K562 (cell line): ENCODE measurements at regions not wholly inside any gene's neighbourhood (a gene's known extent, or its start where the extent isn't known, plus 50 kb on each side); places are given as distances from the start of the nearest gene placed in this dataset.

ENCODE experiments used
- ATAC-seq: fragments of 200-7000 bp; cut with Tn5 transposase; 3 replicates; pipeline ENCODE4 v1.9.1; 2020; ENCODE audit warnings: moderate library complexity
- BruUV-seq: library from RNA; stranded (reverse); fragments of 400-500 nt; replicated peaks from 2 replicates; lab custom pipeline; 2021; lab: Mats Ljungman, UMichigan
- CTCF ChIA-PET: fragments of 300-600 bp; formaldehyde crosslinking; extraction: SDS; loops from one replicate; lab custom pipeline; 2021; ENCODE audit warnings: low intra/inter-chr PET ratio; lab: Yijun Ruan, JAX
- POLR2A ChIA-PET: fragments of 300-600, 350-650 bp; sonication (Branson Sonifier 250); formaldehyde crosslinking; extraction: SDS; loops from one replicate; lab custom pipeline; 2021; ENCODE audit warnings: antibody characterized with exemption, inconsistent platforms; lab: Yijun Ruan, JAX
- DNase-seq, 4 experiments: peaks; one replicate each; pipeline versions ENCODE4 v3.0.0 to v3.0.0-alpha.2; 2011 to 2018; ENCODE audit warnings: low spot score in 3 of 4, mixed read lengths in 3 of 4; ENCODE audit errors: extremely low read depth in 1 of 4
- FAIRE-seq: peaks from 2 replicates; lab custom pipeline; 2011; peaks lifted over from hg19 to GRCh38; lab: Jason Lieb, UNC
- H2AFZ ChIP-seq: 2 replicates; pipeline ENCODE4 v1.6.0; 2011; ENCODE audit warnings: low read depth, low read length, control low read depth, inconsistent platforms
- H3K27ac ChIP-seq: fragments of 200-600 bp; 3 replicates; pipeline ENCODE4 v1.8.0; 2011; ENCODE audit warnings: low read depth, mild to moderate bottlenecking, control low read depth, inconsistent platforms, low read length, moderate library complexity, mixed read lengths; ENCODE audit errors: extremely low read depth
- H3K27me3 ChIP-seq, 2 experiments: fragments of 300-600 bp in 1 of 2; 2 replicates in 1 of 2; 3 replicates in 1 of 2; pipeline versions ENCODE4 v1.6.0 to v1.8.0; 2011; ENCODE audit warnings: inconsistent platforms in 2 of 2, low read length in 2 of 2, mild to moderate bottlenecking in 1 of 2, mixed read lengths in 1 of 2, moderate library complexity in 1 of 2; ENCODE audit not compliant: control insufficient read depth in 2 of 2, insufficient read depth in 2 of 2
- H3K36me3 ChIP-seq: fragments of 300-600 bp; 3 replicates; pipeline ENCODE4 v1.8.0; 2011; ENCODE audit warnings: mild to moderate bottlenecking, low read length, inconsistent platforms; ENCODE audit not compliant: control insufficient read depth, insufficient read depth
- H3K4me1 ChIP-seq, 2 experiments: fragments of 200-600 bp in 1 of 2; replicated peaks in 1 of 2; 2 replicates in 1 of 2; 3 replicates in 1 of 2; pipeline versions ENCODE4 v1.5.1 to v1.8.0; 2011; ENCODE audit warnings: inconsistent platforms in 2 of 2, low read length in 2 of 2, mild to moderate bottlenecking in 1 of 2, mixed read lengths in 1 of 2, moderate library complexity in 1 of 2; ENCODE audit not compliant: control insufficient read depth in 2 of 2, insufficient read depth in 2 of 2
- H3K4me2 ChIP-seq: 2 replicates; pipeline ENCODE4 v1.6.1; 2011; ENCODE audit warnings: low read length, control low read depth, inconsistent platforms, mixed read lengths; ENCODE audit not compliant: insufficient read depth
- H3K4me3 ChIP-seq: fragments of 200-600 bp; sonication (generic), shearing (Covaris generic); 2 replicates; pipeline ENCODE4 v1.5.1; 2016; ENCODE audit warnings: control low read depth, inconsistent platforms
- H3K79me2 ChIP-seq: fragments of 200-600 bp; 3 replicates; pipeline ENCODE4 v1.8.0; 2011; ENCODE audit warnings: low read length, inconsistent platforms; ENCODE audit not compliant: control insufficient read depth, insufficient read depth
- H3K9ac ChIP-seq, 2 experiments: 2 replicates each; pipeline versions ENCODE4 v1.6.0 to v1.6.1; 2011; ENCODE audit warnings: low read depth in 2 of 2, low read length in 2 of 2, control low read depth in 1 of 2, inconsistent platforms in 1 of 2, mild to moderate bottlenecking in 1 of 2, mixed read lengths in 1 of 2; ENCODE audit not compliant: insufficient read depth in 1 of 2
- H3K9me1 ChIP-seq: one replicate; pipeline ENCODE4 v1.6.0; 2011; ENCODE audit warnings: inconsistent platforms, mild to moderate bottlenecking, low read length, moderate library complexity; ENCODE audit not compliant: control insufficient read depth, insufficient read depth
- H3K9me3 ChIP-seq: replicated peaks from 2 replicates; pipeline ENCODE4 v1.5.1; 2011; ENCODE audit warnings: low read depth, low read length, inconsistent platforms; ENCODE audit not compliant: control insufficient read depth, insufficient read depth
- H4K20me1 ChIP-seq: replicated peaks from 2 replicates; pipeline ENCODE4 v1.6.1; 2011; ENCODE audit warnings: low read length, inconsistent platforms, mixed read lengths; ENCODE audit not compliant: control insufficient read depth, insufficient read depth
- CREB1 ChIP-seq, 2 experiments: sonication (generic) in 1 of 2; formaldehyde crosslinking in 1 of 2; IDR thresholded peaks; 2 replicates each; pipeline versions ENCODE4 v1.6.1 to v1.8.0; 2012 to 2022; ENCODE audit warnings: inconsistent platforms in 1 of 2, mild to moderate bottlenecking in 1 of 2, missing genetic modification reagents in 1 of 2, moderate library complexity in 1 of 2
- JUND ChIP-seq, 2 experiments: IDR thresholded peaks; 2 replicates in 1 of 2; 3 replicates in 1 of 2; pipeline ENCODE4 v1.6.1; 2011; ENCODE audit warnings: borderline replicate concordance in 2 of 2, low read depth in 2 of 2, low read length in 2 of 2, improper control_type of control experiment in 1 of 2, missing biosample characterization in 1 of 2, missing genetic modification characterization in 1 of 2, missing genetic modification reagents in 1 of 2
- KLF13 ChIP-seq: fragments of 450-650 bp; IDR thresholded peaks from 2 replicates; pipeline ENCODE4 v1.6.1; 2016; ENCODE audit warnings: missing genetic modification characterization, low read depth, mild to moderate bottlenecking, missing compliant biosample characterization, moderate library complexity, borderline replicate concordance
- NFYB ChIP-seq: IDR thresholded peaks from 2 replicates; pipeline ENCODE4 v1.6.1; 2011; ENCODE audit warnings: mild to moderate bottlenecking, moderate library complexity; ENCODE audit not compliant: insufficient read length; ENCODE audit errors: extremely low read depth
- RHOXF2B ChIP-seq: fragments of 250-450 bp; sonication (Bioruptor Pico); conservative IDR thresholded peaks from 2 replicates; pipeline ENCODE4 v1.5.1; 2021
- SMARCA4 ChIP-seq: fragments of 450-650 bp; IDR thresholded peaks from 2 replicates; pipeline ENCODE4 v1.6.1; 2016
- WGBS: fragments of 100-300 bp; shearing (Covaris generic); methylation state at CpG from one replicate; pipeline ENCODE4 v1.1.6; 2016; ENCODE audit warnings: low coverage, mixed read lengths; ENCODE audit not compliant: insufficient coverage; ENCODE audit errors: missing lambda C conversion rate; 5-methylcytosine and 5-hydroxymethylcytosine counted together
- in situ Hi-C: fragments of 300-500 bp; cut with MboI; formaldehyde crosslinking; loops from 4 replicates; pipeline ENCODE4 v1.15.0; 2018; ENCODE audit warnings: inconsistent platforms, mixed read lengths
- intact Hi-C: fragments of 100-400 bp; cut with micrococcal nuclease; formaldehyde crosslinking; loops from 2 replicates; pipeline ENCODE4 v1.14.2; 2022
- TF ChIP-seq, protein P1 (sequence below): fragments of 450-650 bp; formaldehyde crosslinking; IDR thresholded peaks from 2 replicates; pipeline ENCODE4 v1.4.0; 2020; ENCODE audit warnings: mild to moderate bottlenecking, moderate library complexity
- TF ChIP-seq, protein P2 (sequence below): sonication (generic); IDR thresholded peaks from 2 replicates; pipeline ENCODE4 v1.6.1; 2016
- TF ChIP-seq, protein P3 (sequence below): fragments of 250-450 bp; sonication (Bioruptor Pico); IDR thresholded peaks from 2 replicates; pipeline ENCODE4 v1.4.0; 2020

DNA sequence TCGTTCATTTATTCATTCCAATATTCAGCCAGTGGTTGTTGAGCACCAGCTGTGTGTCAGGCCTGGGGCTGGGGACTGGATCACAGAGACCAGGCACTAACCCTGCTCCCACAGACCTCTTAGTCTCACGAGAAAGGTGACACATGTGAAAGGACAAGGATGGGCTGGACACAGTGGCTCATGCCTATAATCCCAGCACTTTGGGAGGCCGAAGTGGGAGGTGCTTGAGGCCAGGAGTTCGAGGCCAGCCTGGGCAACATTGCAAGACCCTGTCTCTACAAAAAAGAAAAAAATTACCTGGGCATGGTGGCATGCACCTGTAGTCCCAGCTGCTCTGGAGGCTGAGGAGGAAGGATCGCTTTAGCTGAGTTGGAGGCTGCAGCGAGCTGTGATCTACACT is 105.9 kb upstream of the SDK1 start:
- BruUV-seq = no TSS peak
- TF ChIP-seq RHOXF2B (CRISPR knock-in tag) = no peak
- TF ChIP-seq CREB1 (IDR thresholded peaks at IDR 0.05) = no peak
- TF ChIP-seq CREB1 (CRISPR knock-in tag; IDR thresholded peaks at IDR 0.05) = no peak
- TF ChIP-seq, protein P1, sequence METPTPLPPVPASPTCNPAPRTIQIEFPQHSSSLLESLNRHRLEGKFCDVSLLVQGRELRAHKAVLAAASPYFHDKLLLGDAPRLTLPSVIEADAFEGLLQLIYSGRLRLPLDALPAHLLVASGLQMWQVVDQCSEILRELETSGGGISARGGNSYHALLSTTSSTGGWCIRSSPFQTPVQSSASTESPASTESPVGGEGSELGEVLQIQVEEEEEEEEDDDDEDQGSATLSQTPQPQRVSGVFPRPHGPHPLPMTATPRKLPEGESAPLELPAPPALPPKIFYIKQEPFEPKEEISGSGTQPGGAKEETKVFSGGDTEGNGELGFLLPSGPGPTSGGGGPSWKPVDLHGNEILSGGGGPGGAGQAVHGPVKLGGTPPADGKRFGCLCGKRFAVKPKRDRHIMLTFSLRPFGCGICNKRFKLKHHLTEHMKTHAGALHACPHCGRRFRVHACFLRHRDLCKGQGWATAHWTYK (CRISPR knock-in tag) = no peak
- no peak for TF ChIP-seq JUND (IDR thresholded peaks at IDR 0.05; ENCODE audit: borderline replicate concordance, low read depth, low read length)
- TF ChIP-seq JUND (tag; IDR thresholded peaks at IDR 0.05; ENCODE audit: borderline replicate concordance, low read depth, low read length) = no peak
- no peak for TF ChIP-seq NFYB
- TF ChIP-seq, protein P2, sequence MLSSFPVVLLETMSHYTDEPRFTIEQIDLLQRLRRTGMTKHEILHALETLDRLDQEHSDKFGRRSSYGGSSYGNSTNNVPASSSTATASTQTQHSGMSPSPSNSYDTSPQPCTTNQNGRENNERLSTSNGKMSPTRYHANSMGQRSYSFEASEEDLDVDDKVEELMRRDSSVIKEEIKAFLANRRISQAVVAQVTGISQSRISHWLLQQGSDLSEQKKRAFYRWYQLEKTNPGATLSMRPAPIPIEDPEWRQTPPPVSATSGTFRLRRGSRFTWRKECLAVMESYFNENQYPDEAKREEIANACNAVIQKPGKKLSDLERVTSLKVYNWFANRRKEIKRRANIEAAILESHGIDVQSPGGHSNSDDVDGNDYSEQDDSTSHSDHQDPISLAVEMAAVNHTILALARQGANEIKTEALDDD = no peak
- TF ChIP-seq SMARCA4 = no peak
- TF ChIP-seq, protein P3, sequence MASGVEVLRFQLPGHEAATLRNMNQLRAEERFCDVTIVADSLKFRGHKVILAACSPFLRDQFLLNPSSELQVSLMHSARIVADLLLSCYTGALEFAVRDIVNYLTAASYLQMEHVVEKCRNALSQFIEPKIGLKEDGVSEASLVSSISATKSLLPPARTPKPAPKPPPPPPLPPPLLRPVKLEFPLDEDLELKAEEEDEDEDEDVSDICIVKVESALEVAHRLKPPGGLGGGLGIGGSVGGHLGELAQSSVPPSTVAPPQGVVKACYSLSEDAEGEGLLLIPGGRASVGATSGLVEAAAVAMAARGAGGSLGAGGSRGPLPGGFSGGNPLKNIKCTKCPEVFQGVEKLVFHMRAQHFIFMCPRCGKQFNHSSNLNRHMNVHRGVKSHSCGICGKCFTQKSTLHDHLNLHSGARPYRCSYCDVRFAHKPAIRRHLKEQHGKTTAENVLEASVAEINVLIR (CRISPR knock-in tag) = no peak
- no peak for TF ChIP-seq KLF13 (tag)
- WGBS = 0% methylated on average over 6 of the region's 6 CpGs
- no peak overlapping the region for H3K9ac ChIP-seq
- POLR2A ChIA-PET = interaction anchor here (1.7 kb wide), 1 partner anchor 8 kb away, joined by 5 read pairs; no protein-coding TSS in a partner anchor
- H3K79me2 ChIP-seq = no peaks in the 10 kb centered on the region
- no peaks in the 10 kb centered on the region for H3K9me3 ChIP-seq
- H3K4me3 ChIP-seq = no peak overlapping the region
- H3K36me3 ChIP-seq = no peaks in the 10 kb centered on the region
- no peaks in the 10 kb centered on the region for H3K9me1 ChIP-seq
- no peaks in the 10 kb centered on the region for H3K4me1 ChIP-seq
- CTCF ChIA-PET = no interaction called here
- H2AFZ ChIP-seq = no peak overlapping the region
- no peak for FAIRE-seq
- no peaks in the 10 kb centered on the region; the same call in 1 of the 2 replicates for H4K20me1 ChIP-seq
- intact Hi-C loops = no loop called here
- H3K4me2 ChIP-seq = no peak overlapping the region
- no peak for ATAC-seq
- in situ Hi-C loops = no loop called here
- no peak overlapping the region for H3K27ac ChIP-seq
- DNase-seq = no peak
- peaks cover 2 to 17% of the 10 kb centered on the region in 2 experiments; a peak in 3 of 5 replicates for H3K27me3 ChIP-seq
